ENCODE measurements at regions not wholly inside any gene's neighbourhood (a gene's known extent, or its start where the extent isn't known, plus 50 kb on each side); places are given as distances from the start of the nearest gene placed in this dataset.

DNA sequence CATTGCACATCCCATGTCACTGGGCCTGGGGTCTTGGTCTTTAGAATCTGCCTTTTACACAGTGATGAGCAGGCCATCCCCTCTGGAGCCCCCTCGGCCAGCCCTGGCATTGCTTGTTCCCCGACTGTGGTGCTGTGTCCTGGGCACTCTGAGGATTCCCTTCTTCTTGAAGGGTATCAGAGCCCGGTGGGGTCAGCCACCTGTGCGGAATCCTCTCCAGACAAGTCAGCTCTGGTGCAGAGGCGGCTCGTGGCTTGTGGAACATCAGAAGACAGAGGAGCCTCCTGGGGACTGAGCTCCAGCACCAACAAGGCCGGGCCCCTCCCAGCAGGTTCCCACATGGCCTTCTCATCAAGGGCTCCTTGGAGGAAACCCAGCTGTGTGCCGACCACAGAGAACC is 57.9 kb upstream of the AJAP1 start:
- Histone ChIP-seq H3K36me3 (no peaks in the 10 kb centered on the region), H3K4me1 (no peaks in the 10 kb centered on the region), H3K4me3 (no peak overlapping the region), H3K27ac (no peak overlapping the region), H3K27me3 (no peaks in the 10 kb centered on the region), H3K9me3 (no peaks in the 10 kb centered on the region)
- intact Hi-C loops (cut with DNase I): no loop called here
- ATAC-seq: no peak
- no peak for TF ChIP-seq CTCF (IDR thresholded peaks at IDR 0.05)
- TF ChIP-seq POLR2A (IDR thresholded peaks at IDR 0.05): no peak
- no peak for DNase-seq
- WGBS (ENCODE audit: insufficient coverage, low coverage, low lambda C conversion rate, missing lambda C conversion rate): 89% methylated on average over 5 of the region's 8 CpGs

DNA sequence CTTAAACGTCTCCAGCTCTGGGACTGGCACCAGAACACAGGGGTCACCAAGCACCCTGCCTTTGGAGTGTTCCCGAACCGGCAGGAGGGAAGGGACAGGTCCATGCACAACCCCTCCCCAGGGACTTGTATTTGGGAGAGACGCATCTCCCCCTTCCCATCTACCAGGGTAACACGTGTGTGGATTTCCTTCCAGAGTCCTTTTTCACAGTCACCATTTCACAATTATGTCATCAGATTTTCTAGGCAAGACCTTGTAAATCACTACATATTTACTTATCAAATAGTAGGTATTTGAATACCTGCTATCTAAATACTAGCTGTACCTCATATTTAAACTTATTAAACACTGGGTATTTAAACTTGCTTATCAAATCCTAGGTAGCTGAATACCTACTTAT is 57.4 kb upstream of the AJAP1 start:
- ATAC-seq (no peak), DNase-seq (no peak)
- 34% methylated on average over 4 of the region's 5 CpGs for WGBS (ENCODE audit: insufficient coverage, low coverage, low lambda C conversion rate, missing lambda C conversion rate)

DNA sequence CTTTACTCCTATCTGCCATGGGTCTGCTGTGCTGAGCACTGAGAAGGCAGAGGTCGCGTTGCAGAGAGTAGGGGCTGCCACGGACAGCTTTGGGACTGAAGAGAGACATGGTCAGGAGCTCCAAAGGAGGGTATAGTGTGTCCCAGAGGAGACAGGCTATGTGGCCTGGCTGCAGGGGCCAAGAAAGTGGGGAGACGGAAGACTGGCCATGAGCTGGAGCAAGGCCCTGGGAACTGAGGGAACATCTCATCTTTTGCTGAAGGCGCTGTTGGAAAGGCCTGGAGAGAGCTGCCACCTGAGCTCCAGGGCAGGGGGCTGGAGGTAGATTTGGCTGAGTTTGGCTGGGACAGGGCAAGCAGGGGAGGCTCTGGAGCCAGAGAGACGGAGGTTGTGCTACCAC is 55.8 kb upstream of the AJAP1 start:
- 70% methylated on average over 5 of the region's 6 CpGs for WGBS (ENCODE audit: insufficient coverage, low coverage, low lambda C conversion rate, missing lambda C conversion rate)
- no peaks in the 10 kb centered on the region for H3K27me3 ChIP-seq
- H3K9me3 ChIP-seq: no peaks in the 10 kb centered on the region
- TF ChIP-seq CTCF (IDR thresholded peaks at IDR 0.05) (no peak), POLR2A (IDR thresholded peaks at IDR 0.05) (no peak)
- no peaks in the 10 kb centered on the region for H3K36me3 ChIP-seq
- H3K4me1 ChIP-seq: no peaks in the 10 kb centered on the region
- H3K27ac ChIP-seq: no peak overlapping the region
- DNase-seq (no peak), ATAC-seq (no peak)
- H3K4me3 ChIP-seq: no peak overlapping the region
- intact Hi-C loops (cut with DNase I): no loop called here

More for the DNA sequence above, 57.4 kb upstream of the AJAP1 start:
- Histone ChIP-seq H3K4me3 (no peak overlapping the region), H3K36me3 (no peaks in the 10 kb centered on the region), H3K27ac (no peak overlapping the region), H3K9me3 (no peaks in the 10 kb centered on the region), H3K4me1 (no peaks in the 10 kb centered on the region), H3K27me3 (no peaks in the 10 kb centered on the region)
- TF ChIP-seq POLR2A (IDR thresholded peaks at IDR 0.05) (no peak), CTCF (IDR thresholded peaks at IDR 0.05) (no peak)
- intact Hi-C loops (cut with DNase I): no loop called here

DNA sequence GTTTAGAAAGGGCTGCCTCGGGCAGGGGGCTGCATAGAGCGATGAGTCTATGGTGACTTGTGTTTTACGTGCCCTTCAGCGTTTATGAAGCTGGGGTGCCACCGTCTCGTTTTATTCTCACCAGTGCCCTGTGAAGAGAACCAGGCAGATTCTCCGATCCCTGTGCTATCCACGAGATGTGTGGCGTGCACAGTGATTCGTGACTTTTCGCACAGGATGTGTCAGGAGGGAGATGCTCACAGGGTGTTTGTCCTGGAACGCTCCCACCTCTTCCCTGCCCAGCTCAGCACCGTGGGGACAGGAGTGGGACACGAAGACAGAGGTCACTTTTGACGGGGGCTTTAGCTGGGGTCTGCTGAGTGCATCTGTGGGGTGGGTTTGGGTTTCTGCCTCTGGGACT is 54.9 kb upstream of the AJAP1 start:
- intact Hi-C loops (cut with DNase I): no loop called here
- H3K27ac ChIP-seq: no peak overlapping the region
- no peaks in the 10 kb centered on the region for H3K9me3 ChIP-seq
- 69% methylated on average over 7 of the region's 15 CpGs for WGBS (ENCODE audit: insufficient coverage, low coverage, low lambda C conversion rate, missing lambda C conversion rate)
- no peaks in the 10 kb centered on the region for H3K4me1 ChIP-seq
- H3K27me3 ChIP-seq: no peaks in the 10 kb centered on the region
- ATAC-seq (no peak), DNase-seq (no peak)
- no peaks in the 10 kb centered on the region for H3K36me3 ChIP-seq
- H3K4me3 ChIP-seq: no peak overlapping the region
- no peak for TF ChIP-seq CTCF (IDR thresholded peaks at IDR 0.05)
- TF ChIP-seq POLR2A (IDR thresholded peaks at IDR 0.05): no peak

DNA sequence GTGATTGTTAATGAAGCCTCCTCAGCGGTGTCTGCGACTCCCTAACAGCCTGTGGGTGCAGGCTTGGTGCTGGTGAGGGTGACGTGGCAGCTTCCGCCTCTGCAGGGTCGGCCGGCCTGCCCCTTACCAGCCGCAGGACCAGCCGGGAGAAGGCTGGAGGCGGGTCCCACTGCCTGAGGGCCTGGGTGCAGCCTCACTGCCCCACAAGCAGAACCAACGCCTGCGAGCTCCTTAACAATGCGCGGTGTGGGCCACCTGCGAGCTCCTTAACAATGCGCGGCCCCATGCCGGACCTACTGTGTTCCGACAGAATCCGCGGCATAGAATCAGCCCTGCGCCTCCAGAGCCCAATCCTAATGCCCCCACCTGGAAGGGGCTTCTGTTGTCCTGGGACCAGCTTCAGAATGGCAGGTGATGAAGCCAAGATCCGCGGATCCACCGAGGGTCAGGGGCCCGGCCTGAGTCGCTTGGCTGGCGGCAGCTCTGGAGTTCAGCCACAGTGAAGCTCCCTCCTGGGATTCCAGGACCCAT is 54.4 kb upstream of the AJAP1 start:
- no peak for DNase-seq
- no peaks in the 10 kb centered on the region for H3K27me3 ChIP-seq
- intact Hi-C loops (cut with DNase I): no loop called here
- no peak overlapping the region for H3K4me3 ChIP-seq
- ATAC-seq: peak in 1 of 4 donors; percentile 12
- H3K9me3 ChIP-seq: no peaks in the 10 kb centered on the region
- TF ChIP-seq POLR2A (IDR thresholded peaks at IDR 0.05): no peak
- TF ChIP-seq CTCF (IDR thresholded peaks at IDR 0.05): no peak
- H3K27ac ChIP-seq: no peak overlapping the region
- no CpG with 5 or more reads among the region's 27 CpGs for WGBS (ENCODE audit: insufficient coverage, low coverage, low lambda C conversion rate, missing lambda C conversion rate)
- no peaks in the 10 kb centered on the region for H3K36me3 ChIP-seq
- H3K4me1 ChIP-seq: no peaks in the 10 kb centered on the region

Data from right lobe of liver (tissue), 6 donors.